Fibroblast of villous mesenchyme (primary cell): ENCODE measurements at regions not wholly inside any gene's neighbourhood (a gene's known extent, or its start where the extent isn't known, plus 50 kb on each side); places are given as distances from the start of the nearest gene placed in this dataset.
"Not testable (repeated sequence)": the region's sequence is repeated elsewhere in the genome, so short reads cannot be mapped to it uniquely, and the experiment has no call there.

Experiments used
- DNase-seq: peaks from one replicate; pipeline ENCODE4 v3.0.0-alpha.2; 2010; ENCODE audit warnings: low read depth
- H3K4me3 ChIP-seq: 2 replicates; pipeline ENCODE4 v1.5.1; 2011; ENCODE audit warnings: low read depth, mild to moderate bottlenecking, low read length
- CTCF ChIP-seq: IDR thresholded peaks from 2 replicates; pipeline ENCODE4 v1.5.1; 2012; ENCODE audit warnings: low read depth, mild to moderate bottlenecking, low read length; ENCODE audit not compliant: insufficient read depth

- no peak for DNase-seq
- no peak overlapping the region for H3K4me3 ChIP-seq
- no peak for TF ChIP-seq CTCF
Measured at GRCh38 chr13:82076496-82076895, 1735.6 kb upstream of the SPRY2 start.

GRCh38 chr13:82070416-82070815, 1729.5 kb upstream of the SPRY2 start:
- TF ChIP-seq CTCF = no peak
- DNase-seq = no peak
- no peak overlapping the region for H3K4me3 ChIP-seq

GRCh38 chr13:82062772-82063171, 1721.8 kb upstream of the SPRY2 start:
- TF ChIP-seq CTCF = no peak
- H3K4me3 ChIP-seq = no peak overlapping the region
- no peak for DNase-seq

- H3K4me3 ChIP-seq = no peak overlapping the region
- DNase-seq = no peak
- TF ChIP-seq CTCF = no peak
Measured at GRCh38 chr13:82058364-82058763, 1717.4 kb upstream of the SPRY2 start.

GRCh38 chr13:82045316-82045715, 1704.4 kb upstream of the SPRY2 start:
- DNase-seq, H3K4me3 ChIP-seq: not testable (repeated sequence)

- TF ChIP-seq CTCF = no peak
- DNase-seq = no peak
- no peak overlapping the region for H3K4me3 ChIP-seq
Measured at GRCh38 chr13:82036602-82037001, 1695.7 kb upstream of the SPRY2 start.

GRCh38 chr13:82011355-82011754, 1670.4 kb upstream of the SPRY2 start:
- no peak for DNase-seq
- no peak for TF ChIP-seq CTCF
- H3K4me3 ChIP-seq = no peak overlapping the region
